Right hindlimb (tissue), 1 donor: ENCODE measurements at regions not wholly inside any gene's neighbourhood (a gene's known extent, or its start where the extent isn't known, plus 50 kb on each side); places are given as distances from the start of the nearest gene placed in this dataset.

Experiments
- DNase-seq: peaks from one replicate; pipeline ENCODE4 v3.0.0-alpha.2; 2018

DNA sequence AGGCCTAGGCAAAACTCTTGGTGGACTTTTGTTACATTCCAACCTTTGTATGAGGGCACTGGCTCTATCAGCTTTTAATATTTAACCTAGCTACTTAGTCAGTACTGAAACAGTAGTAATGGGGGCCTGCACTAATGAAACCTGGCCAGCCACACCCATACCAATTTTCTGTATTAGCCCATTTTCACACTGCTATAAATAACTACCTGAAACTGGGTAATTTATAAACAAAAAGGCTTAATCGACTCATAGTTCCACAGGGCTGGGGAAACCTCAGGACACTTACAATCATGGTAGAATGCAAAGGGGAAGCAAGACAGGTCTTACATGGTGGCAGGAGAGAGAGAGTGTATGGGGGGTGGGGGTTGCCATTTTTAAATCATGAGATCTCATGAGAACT is 245.7 kb upstream of the RGS18 start:
- DNase-seq: no peak

DNA sequence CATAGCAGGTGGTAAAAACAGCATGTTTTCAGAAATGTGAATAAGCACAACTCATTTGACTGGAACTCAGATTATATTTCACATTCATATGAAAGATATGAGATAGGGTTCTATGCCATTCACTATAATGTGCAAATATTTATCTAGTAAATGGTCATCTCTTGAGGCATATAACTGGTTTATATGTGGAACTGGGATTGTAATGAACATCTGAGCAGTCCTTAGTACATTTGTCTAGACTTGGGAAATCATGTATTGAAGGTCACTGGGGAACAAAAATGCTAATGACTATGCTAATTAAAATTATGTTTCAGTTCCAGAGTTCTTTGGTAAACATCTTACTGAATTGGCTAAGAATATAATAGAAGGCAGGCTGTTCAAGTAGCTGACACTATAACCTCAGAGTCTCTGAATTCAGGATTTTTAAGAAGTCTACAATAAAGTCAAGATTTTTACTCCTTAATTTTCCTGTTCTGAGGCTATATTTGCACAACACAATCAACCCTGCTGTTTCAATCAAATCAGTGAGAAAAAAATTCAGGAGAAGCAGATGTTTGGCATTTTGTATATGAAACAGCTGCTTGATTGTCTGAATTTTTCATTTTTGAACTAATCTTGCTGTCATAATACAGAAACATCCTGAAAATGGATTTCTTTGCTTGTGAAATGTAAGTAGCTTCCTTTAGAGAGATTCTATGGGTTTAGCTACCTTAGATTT is 244.8 kb upstream of the RGS18 start:
- no peak for DNase-seq

- DNase-seq: no peak
These were observed 228.9 kb upstream of the RGS18 start for GRCh38 chr1:191929383-191929782.

DNA sequence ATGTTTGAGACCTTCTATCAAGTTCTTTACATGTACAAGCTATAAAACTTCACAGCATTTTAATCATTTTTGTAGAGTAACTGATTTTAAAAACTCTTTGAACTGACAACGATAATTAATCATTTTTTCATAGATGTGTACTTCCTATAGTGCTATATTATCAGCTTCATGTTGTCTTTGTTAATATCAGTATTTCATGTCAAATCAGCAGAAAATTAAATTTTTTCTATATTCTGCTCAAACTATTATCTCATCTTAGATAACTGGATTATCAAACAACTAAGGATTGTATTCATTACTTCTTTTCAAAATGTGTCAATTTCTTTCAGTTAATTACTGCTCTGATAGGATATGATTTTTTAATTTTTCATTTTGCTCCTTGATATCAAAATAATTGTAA is 214.6 kb upstream of the RGS18 start:
- DNase-seq: no peak

GRCh38 chr1:191953526-191953925 is 204.7 kb upstream of the RGS18 start:
- no peak for DNase-seq

GRCh38 chr1:191959856-191960255 is 198.4 kb upstream of the RGS18 start:
- no peak for DNase-seq

DNA sequence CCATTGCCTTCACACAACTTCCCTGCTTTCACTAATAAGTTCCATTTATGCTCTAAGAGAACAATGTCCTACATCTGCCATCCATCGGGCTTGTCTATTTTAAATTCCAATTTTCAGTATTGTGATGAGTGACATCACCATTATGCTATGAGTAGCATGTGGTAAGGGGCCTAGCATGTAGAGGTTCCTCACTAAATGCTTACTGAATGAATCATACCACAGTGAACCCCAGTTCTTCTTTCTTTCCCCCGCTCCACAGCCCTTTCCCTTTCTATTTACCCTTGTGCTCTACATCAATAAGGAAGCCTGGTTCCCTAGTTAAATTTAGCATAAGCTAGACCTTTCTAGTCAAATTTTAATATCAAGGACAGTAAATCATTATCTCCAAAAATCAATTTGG is 195.0 kb upstream of the RGS18 start:
- DNase-seq: no peak

GRCh38 chr1:191963781-191964455 is 194.3 kb upstream of the RGS18 start:
- DNase-seq: no peak

DNA sequence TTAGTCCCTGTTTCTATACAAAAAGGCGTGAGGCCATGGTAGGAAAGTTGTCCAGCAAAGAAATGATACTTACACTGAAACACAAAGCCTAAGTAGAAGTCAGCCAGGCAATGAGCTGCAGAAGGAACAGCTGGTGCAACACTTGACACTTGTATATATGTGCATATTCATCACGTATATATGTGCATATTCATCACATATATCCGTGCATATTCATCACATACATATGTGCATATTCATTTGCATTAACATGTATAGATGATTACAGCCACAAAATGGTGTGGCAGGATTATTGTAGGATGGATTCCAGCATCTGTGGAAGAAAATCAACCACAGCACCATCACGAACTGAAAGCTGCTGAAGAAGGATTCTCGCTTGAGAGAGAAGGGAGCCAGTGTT is 189.0 kb upstream of the RGS18 start:
- DNase-seq: no peak

DNA sequence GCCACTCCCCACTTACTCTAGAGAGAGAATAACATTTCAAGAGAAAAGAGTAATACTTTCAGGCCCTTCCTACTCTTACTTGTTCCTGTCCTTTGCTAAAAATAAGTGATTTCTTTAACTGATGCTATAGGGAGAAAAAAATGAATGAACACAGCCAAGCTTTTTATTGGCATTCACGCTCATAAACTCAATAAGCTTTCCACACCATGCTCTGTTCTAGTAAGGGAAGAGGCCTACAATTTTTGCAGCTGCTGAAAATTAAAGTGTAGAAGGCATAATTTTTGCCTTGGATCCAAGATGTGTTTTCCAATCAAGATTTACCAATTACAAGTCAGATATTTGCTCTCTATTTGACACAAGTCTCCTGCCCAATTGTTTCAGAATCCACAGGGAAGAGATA is 188.1 kb upstream of the RGS18 start:
- DNase-seq: no peak

DNA sequence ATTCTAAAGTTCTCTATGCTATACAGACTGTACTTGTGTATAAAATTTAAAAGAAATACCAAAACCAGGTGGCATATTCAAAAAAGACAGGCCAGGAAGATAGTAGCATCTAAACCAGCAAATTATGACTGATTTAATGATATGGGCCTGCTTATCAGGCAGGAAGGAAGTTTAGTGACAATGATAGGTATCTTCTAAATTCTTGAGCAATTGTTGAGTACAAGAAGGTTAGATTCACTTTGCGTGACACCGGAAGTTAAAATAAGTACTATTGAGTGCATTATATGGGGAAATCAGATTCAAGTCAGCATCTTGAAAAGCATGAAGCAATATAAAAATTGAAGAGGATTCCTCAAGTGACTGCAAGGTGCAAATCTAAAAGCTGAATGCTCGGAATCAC is 186.8 kb upstream of the RGS18 start:
- no peak for DNase-seq

DNA sequence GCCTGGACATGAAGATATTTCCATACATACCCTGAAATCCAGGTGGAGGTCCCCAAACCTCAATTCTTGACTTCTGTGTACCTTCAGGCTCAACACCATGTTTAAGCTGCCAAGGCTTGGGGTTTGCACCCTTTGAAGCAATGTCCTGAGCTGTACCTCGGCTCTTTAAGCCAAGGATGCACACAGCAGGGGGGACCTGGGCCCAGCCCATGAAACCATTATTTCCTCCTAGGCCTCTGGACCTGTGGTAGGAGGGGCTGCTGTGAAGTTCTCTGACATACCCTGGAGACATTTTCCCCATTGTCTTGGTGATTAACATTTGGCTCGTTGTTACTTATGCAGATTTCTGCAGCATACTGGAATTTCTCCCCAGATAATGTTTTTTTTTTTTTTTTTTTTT is 184.3 kb upstream of the RGS18 start:
- no peak for DNase-seq

GRCh38 chr1:191977874-191978506 is 180.3 kb upstream of the RGS18 start:
- DNase-seq: no peak

DNA sequence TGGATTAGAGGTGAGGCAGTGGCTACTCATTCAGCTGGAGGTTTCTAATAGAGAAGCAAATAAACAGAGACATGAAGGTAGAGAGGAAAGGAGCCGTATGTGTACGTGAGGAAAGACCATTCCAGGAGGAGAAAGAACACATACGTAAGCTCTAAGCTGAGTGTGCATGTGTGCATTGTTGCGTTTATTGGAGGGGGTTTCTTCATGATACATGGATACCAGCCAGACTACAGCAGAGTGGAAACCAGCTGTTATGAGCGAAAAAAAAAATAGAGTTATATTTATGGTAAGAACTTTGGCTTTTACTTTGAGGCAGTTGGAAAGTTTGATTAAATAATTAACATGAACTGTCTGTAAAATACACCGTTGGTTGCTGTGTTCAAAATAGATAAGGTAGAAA is 173.4 kb upstream of the RGS18 start:
- no peak for DNase-seq

DNA sequence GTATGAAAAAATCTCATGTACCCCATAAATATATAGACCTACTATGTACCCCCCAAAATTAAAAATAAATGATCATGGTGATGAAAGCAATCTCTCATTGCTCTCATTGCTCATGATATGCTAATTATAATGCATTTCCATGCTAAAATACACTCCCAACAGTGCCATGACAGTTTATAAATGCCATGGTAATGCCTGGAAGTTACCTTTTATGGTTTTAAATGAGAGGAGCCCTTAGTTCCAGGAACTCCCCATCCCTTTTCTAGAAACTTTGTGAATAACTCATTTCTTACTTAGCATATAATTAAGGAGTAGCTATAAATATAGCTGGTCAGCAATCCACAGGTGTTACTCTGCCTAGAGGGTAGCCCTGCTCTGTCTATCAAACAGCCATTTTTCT is 166.1 kb upstream of the RGS18 start:
- no peak for DNase-seq

DNA sequence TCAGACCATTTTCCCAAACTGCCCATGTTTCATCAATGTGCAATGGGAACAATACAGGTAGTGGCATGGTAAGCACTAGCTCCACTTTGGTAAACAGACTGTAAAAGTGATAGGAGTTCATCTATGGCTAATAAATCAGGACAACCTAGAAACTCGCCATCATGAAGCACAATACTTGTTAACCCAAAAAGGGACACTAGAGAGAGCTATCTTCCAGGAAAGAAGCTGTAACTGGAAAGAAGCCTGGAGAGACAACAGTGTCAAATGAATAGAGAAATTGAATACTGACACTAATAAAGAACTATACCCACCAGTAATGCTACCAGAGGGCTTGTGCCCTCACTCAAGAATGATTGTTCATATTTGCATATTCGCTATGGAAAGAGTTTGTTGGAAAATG is 164.7 kb upstream of the RGS18 start:
- DNase-seq: no peak

- no peak for DNase-seq
These were observed 156.2 kb upstream of the RGS18 start for GRCh38 chr1:192002063-192002462.

- no peak for DNase-seq
These were observed 154.8 kb upstream of the RGS18 start for GRCh38 chr1:192003295-192004077.

DNA sequence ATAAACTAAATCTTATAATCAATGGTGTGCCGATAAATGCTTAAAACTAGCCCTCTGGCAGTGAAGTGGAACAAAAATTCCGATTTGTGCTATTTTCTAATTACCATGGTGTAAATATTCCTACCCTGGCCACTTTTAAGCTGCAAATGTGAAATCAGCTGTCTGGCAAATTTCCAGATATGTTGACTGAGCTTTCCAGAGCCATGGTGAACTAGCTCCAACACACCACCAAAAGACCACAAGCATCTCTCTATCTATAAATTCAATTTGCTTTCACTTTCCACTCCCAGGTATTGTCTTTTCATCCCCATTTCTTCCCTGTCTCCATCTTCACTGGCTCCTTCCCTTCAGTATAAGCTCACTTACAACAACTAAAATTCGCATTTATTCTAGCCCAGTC is 152.3 kb upstream of the RGS18 start:
- DNase-seq: no peak

DNA sequence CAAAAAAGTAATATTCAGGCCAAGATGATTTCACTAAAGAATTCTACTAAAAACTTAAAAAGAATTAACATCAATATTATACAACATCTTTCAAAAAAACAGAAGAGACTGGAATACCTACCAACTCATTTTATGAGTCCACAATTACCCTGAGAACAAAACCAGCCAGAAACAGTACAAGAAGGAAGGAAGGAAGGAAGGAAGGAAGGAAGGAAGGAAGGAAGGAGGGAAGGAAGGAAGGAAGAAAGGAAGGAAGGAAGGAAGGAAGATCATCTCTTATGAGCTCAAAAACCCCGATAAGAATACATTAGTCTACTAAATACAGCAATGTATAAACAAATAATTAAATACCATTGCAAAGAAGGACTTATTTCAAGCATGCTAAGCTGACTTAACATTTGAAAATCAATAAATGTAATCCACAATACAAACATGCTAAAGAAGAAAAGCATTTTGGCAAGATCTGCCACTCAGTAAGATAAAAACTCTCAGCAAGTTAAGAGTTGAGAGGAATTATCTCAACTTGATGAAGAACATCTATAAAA is 149.9 kb upstream of the RGS18 start:
- DNase-seq: no peak

GRCh38 chr1:192010406-192010805 is 147.9 kb upstream of the RGS18 start:
- DNase-seq: no peak

GRCh38 chr1:192011525-192011924 is 146.7 kb upstream of the RGS18 start:
- no peak for DNase-seq

DNA sequence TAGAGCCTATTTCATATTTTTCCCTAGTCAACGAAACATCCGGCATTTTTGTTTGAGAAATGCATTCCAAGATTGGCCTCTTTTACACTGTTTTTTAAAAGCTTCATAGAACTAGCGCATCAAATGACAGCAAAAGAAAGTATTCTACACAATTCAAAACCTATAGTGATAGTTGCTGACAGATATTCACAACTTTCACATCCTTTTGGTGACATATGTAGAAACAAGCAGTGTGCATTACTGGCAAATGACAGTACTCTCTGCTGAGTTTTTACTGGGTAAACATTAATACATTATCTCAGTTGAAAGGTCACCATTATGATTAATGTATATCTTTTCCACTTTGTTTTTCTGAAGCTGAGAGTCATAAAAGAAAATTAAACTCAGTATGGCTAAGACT is 135.4 kb upstream of the RGS18 start:
- no peak for DNase-seq
